ENCODE measurements at regions not wholly inside any gene's neighbourhood (a gene's known extent, or its start where the extent isn't known, plus 50 kb on each side); places are given as distances from the start of the nearest gene placed in this dataset.
"Not testable (repeated sequence)": the region's sequence is repeated elsewhere in the genome, so short reads cannot be mapped to it uniquely, and the experiment has no call there.

- H3K9me3 ChIP-seq (ENCODE audit: low read length); in situ Hi-C loops (cut with HindIII; ENCODE audit: extremely low pct_ligation_motif_present, low pct_unique_long_range_greater_than_20kb); H3K27ac ChIP-seq (ENCODE audit: extremely low read length, insufficient read depth, low read length); H3K36me3 ChIP-seq (replicated peaks in 1 of 2; ENCODE audit: control insufficient read depth in 1 of 2, insufficient read depth in 2 of 2, low read length in 2 of 2); H2AFZ ChIP-seq (ENCODE audit: low read length); H4K20me1 ChIP-seq (ENCODE audit: insufficient read depth, low read length); H3K4me1 ChIP-seq (ENCODE audit: insufficient read depth, low read length); H3K79me2 ChIP-seq (ENCODE audit: insufficient read depth, low read length); FAIRE-seq; H3K9ac ChIP-seq (ENCODE audit: insufficient read depth, low read depth, low read length); POLR2A ChIA-PET; H3K27me3 ChIP-seq (ENCODE audit: control insufficient read depth in 1 of 2, insufficient read depth in 2 of 2, low read length in 2 of 2); ATAC-seq; H3K4me3 ChIP-seq (replicated peaks in 1 of 3; ENCODE audit: insufficient read depth in 1 of 3, low read depth in 2 of 3, low read length in 3 of 3); BruUV-seq (replicated peaks); DNase-seq (ENCODE audit: low spot score): not testable (repeated sequence)
- CTCF ChIA-PET (ENCODE audit: low intra/inter-chr PET ratio, low total read pairs) = interaction anchor here (1.3 to 1.8 kb wide), 4 partner anchors 181 to 1294 kb away, joined by 3 to 9 read pairs (median 5); no protein-coding TSS in a partner anchor
- H3K4me2 ChIP-seq (ENCODE audit: low read depth, low read length) = peak overlapping the region; percentile 20; the same call in 1 of the 2 replicates
- 44% methylated on average over 31 of the region's 31 CpGs for WGBS (ENCODE audit: low lambda C conversion rate)
- intact Hi-C loops (cut with micrococcal nuclease; ENCODE audit: unreplicated experiment) = loop anchor here (1.0 to 10.0 kb wide), 5 partner anchors 181 to 1577 kb away; no protein-coding TSS in a partner anchor
Measured at GRCh38 chr2:132267498-132268283, 105.9 kb upstream of the ANKRD30BL start.

GRCh38 chr2:132268284-132268976 is 106.7 kb upstream of the ANKRD30BL start:
- ATAC-seq (peak; percentile 78), DNase-seq (ENCODE audit: low spot score) (peak; percentile 61)
- H3K4me2 ChIP-seq (ENCODE audit: low read depth, low read length) = peak overlapping the region; percentile 65
- H3K4me3 ChIP-seq (replicated peaks in 1 of 3; ENCODE audit: insufficient read depth in 1 of 3, low read depth in 2 of 3, low read length in 3 of 3); H2AFZ ChIP-seq (ENCODE audit: low read length); POLR2A ChIA-PET; H3K9ac ChIP-seq (ENCODE audit: insufficient read depth, low read depth, low read length); H3K79me2 ChIP-seq (ENCODE audit: insufficient read depth, low read length); H3K27me3 ChIP-seq (ENCODE audit: control insufficient read depth in 1 of 2, insufficient read depth in 2 of 2, low read length in 2 of 2); H3K9me3 ChIP-seq (ENCODE audit: low read length); H4K20me1 ChIP-seq (ENCODE audit: insufficient read depth, low read length); BruUV-seq (replicated peaks); H3K4me1 ChIP-seq (ENCODE audit: insufficient read depth, low read length); in situ Hi-C loops (cut with HindIII; ENCODE audit: extremely low pct_ligation_motif_present, low pct_unique_long_range_greater_than_20kb); H3K36me3 ChIP-seq (replicated peaks in 1 of 2; ENCODE audit: control insufficient read depth in 1 of 2, insufficient read depth in 2 of 2, low read length in 2 of 2); FAIRE-seq; H3K27ac ChIP-seq (ENCODE audit: extremely low read length, insufficient read depth, low read length); TF ChIP-seq SOX6 (IDR thresholded peaks at IDR 0.05): not testable (repeated sequence)
- intact Hi-C loops (cut with micrococcal nuclease; ENCODE audit: unreplicated experiment) = loop anchor here (1.0 to 10.0 kb wide), 5 partner anchors 180 to 1576 kb away; no protein-coding TSS in a partner anchor
- CTCF ChIA-PET (ENCODE audit: low intra/inter-chr PET ratio, low total read pairs) = interaction anchor here (1.3 to 1.8 kb wide), 4 partner anchors 181 to 1293 kb away, joined by 3 to 9 read pairs (median 5); no protein-coding TSS in a partner anchor
- WGBS (ENCODE audit: low lambda C conversion rate) = 18% methylated on average over 19 of the region's 20 CpGs
- TF ChIP-seq KDM2A (CRISPR knock-in tag; IDR thresholded peaks at IDR 0.05; ENCODE audit: borderline replicate concordance, low read depth) = 0 out of 2 replicates have a peak, but pooled peaks have one; percentile 33
- TF ChIP-seq RAD21 (CRISPR knock-in tag; IDR thresholded peaks at IDR 0.05) = peak; percentile 84
- TF ChIP-seq MEIS2 (CRISPR knock-in tag; IDR thresholded peaks at IDR 0.05) = 0 out of 2 replicates have a peak, but pooled peaks have one; percentile 30
- peak; percentile 88 for TF ChIP-seq CTCF (CRISPR knock-in tag; IDR thresholded peaks at IDR 0.05)
- 0 out of 2 replicates have a peak, but pooled peaks have one; percentile 21 for TF ChIP-seq PAXIP1 (CRISPR knock-in tag; conservative IDR thresholded peaks at IDR 0.05)
- peak; percentile 36; the same call in 1 of the 2 replicates for TF ChIP-seq SOX6 (CRISPR knock-in tag; IDR thresholded peaks at IDR 0.05)
- peak; percentile 48; the same call in 1 of the 2 replicates for TF ChIP-seq SMC3 (IDR thresholded peaks at IDR 0.05; ENCODE audit: low read length)
- peak; percentile 66 for TF ChIP-seq ZFP90 (CRISPR knock-in tag; IDR thresholded peaks at IDR 0.05; ENCODE audit: borderline replicate concordance)
